ENCODE measurements at regions not wholly inside any gene's neighbourhood (a gene's known extent, or its start where the extent isn't known, plus 50 kb on each side); places are given as distances from the start of the nearest gene placed in this dataset.

DNA sequence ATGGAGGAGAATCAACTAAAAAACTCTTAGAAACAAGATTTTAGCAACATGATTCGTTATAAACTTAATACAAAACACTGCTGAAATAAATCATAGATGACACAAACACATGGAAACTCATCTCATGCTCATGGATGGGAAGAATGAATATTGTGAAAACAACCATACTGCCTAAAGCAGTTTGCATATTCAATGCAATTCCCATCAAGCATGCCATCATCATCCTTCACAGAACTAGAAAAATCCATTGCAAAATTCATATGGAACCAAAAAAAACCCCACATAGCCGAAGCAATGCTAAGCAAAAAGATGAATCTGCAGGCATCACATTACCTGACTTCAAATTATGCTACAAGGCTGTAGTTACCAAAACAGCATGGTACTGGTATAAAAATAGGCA lies 1015.8 kb upstream of the GRIA3 start:
- Histone ChIP-seq H3K27ac (ENCODE audit: low read depth in 1 of 2, low read length in 2 of 2) (no peak overlapping the region), H3K4me1 (ENCODE audit: control insufficient read depth in 4 of 4, insufficient read depth in 4 of 4, low read length in 3 of 4) (no peaks in the 10 kb centered on the region), H3K36me3 (ENCODE audit: control insufficient read depth in 4 of 4, insufficient read depth in 3 of 4, low read depth in 1 of 4, low read length in 3 of 4) (no peaks in the 10 kb centered on the region), H3K27me3 (ENCODE audit: control insufficient read depth in 4 of 4, insufficient read depth in 4 of 4, low read length in 3 of 4) (no peaks in the 10 kb centered on the region), H3K4me3 (ENCODE audit: low read depth in 1 of 3, low read length in 3 of 3) (no peak overlapping the region), H3K9ac (ENCODE audit: low read depth in 1 of 2, low read length in 2 of 2) (no peak overlapping the region), H3K9me3 (ENCODE audit: control insufficient read depth in 4 of 4, low read length in 3 of 4) (peaks cover 0 to 4% (median 0%) of the 10 kb centered on the region in 4 donors)
- TF ChIP-seq SP1 (IDR thresholded peaks at IDR 0.05) (no peak), RAD21 (IDR thresholded peaks at IDR 0.05) (no peak), FOXA2 (IDR thresholded peaks at IDR 0.05) (no peak), GABPA (IDR thresholded peaks at IDR 0.05 in 1 of 2, conservative IDR thresholded peaks at IDR 0.05 in 1 of 2) (no peak), JUND (IDR thresholded peaks at IDR 0.05) (no peak), RXRA (IDR thresholded peaks at IDR 0.05) (no peak), NR2F2 (IDR thresholded peaks at IDR 0.05) (no peak), HNF4A (conservative IDR thresholded peaks at IDR 0.05) (no peak), EGR1 (IDR thresholded peaks at IDR 0.05; ENCODE audit: low read depth in 2 of 2) (no peak), TAF1 (conservative IDR thresholded peaks at IDR 0.05) (no peak), FOXA1 (IDR thresholded peaks at IDR 0.05) (no peak)
- TF ChIP-seq, protein P1, sequence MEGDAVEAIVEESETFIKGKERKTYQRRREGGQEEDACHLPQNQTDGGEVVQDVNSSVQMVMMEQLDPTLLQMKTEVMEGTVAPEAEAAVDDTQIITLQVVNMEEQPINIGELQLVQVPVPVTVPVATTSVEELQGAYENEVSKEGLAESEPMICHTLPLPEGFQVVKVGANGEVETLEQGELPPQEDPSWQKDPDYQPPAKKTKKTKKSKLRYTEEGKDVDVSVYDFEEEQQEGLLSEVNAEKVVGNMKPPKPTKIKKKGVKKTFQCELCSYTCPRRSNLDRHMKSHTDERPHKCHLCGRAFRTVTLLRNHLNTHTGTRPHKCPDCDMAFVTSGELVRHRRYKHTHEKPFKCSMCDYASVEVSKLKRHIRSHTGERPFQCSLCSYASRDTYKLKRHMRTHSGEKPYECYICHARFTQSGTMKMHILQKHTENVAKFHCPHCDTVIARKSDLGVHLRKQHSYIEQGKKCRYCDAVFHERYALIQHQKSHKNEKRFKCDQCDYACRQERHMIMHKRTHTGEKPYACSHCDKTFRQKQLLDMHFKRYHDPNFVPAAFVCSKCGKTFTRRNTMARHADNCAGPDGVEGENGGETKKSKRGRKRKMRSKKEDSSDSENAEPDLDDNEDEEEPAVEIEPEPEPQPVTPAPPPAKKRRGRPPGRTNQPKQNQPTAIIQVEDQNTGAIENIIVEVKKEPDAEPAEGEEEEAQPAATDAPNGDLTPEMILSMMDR (IDR thresholded peaks at IDR 0.05; ENCODE audit: low read depth, low read length, missing input control) = no peak
- TF ChIP-seq, protein P2, sequence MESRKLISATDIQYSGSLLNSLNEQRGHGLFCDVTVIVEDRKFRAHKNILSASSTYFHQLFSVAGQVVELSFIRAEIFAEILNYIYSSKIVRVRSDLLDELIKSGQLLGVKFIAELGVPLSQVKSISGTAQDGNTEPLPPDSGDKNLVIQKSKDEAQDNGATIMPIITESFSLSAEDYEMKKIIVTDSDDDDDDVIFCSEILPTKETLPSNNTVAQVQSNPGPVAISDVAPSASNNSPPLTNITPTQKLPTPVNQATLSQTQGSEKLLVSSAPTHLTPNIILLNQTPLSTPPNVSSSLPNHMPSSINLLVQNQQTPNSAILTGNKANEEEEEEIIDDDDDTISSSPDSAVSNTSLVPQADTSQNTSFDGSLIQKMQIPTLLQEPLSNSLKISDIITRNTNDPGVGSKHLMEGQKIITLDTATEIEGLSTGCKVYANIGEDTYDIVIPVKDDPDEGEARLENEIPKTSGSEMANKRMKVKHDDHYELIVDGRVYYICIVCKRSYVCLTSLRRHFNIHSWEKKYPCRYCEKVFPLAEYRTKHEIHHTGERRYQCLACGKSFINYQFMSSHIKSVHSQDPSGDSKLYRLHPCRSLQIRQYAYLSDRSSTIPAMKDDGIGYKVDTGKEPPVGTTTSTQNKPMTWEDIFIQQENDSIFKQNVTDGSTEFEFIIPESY (IDR thresholded peaks at IDR 0.05) = no peak
- TF ChIP-seq, protein P3, sequence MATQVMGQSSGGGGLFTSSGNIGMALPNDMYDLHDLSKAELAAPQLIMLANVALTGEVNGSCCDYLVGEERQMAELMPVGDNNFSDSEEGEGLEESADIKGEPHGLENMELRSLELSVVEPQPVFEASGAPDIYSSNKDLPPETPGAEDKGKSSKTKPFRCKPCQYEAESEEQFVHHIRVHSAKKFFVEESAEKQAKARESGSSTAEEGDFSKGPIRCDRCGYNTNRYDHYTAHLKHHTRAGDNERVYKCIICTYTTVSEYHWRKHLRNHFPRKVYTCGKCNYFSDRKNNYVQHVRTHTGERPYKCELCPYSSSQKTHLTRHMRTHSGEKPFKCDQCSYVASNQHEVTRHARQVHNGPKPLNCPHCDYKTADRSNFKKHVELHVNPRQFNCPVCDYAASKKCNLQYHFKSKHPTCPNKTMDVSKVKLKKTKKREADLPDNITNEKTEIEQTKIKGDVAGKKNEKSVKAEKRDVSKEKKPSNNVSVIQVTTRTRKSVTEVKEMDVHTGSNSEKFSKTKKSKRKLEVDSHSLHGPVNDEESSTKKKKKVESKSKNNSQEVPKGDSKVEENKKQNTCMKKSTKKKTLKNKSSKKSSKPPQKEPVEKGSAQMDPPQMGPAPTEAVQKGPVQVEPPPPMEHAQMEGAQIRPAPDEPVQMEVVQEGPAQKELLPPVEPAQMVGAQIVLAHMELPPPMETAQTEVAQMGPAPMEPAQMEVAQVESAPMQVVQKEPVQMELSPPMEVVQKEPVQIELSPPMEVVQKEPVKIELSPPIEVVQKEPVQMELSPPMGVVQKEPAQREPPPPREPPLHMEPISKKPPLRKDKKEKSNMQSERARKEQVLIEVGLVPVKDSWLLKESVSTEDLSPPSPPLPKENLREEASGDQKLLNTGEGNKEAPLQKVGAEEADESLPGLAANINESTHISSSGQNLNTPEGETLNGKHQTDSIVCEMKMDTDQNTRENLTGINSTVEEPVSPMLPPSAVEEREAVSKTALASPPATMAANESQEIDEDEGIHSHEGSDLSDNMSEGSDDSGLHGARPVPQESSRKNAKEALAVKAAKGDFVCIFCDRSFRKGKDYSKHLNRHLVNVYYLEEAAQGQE (IDR thresholded peaks at IDR 0.05) = no peak
- TF ChIP-seq, protein P4, sequence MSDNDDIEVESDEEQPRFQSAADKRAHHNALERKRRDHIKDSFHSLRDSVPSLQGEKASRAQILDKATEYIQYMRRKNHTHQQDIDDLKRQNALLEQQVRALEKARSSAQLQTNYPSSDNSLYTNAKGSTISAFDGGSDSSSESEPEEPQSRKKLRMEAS (IDR thresholded peaks at IDR 0.05) = no peak
- no peak for DNase-seq (ENCODE audit: low spot score)
- 44% methylated on average over 2 of the region's 2 CpGs for WGBS

DNA sequence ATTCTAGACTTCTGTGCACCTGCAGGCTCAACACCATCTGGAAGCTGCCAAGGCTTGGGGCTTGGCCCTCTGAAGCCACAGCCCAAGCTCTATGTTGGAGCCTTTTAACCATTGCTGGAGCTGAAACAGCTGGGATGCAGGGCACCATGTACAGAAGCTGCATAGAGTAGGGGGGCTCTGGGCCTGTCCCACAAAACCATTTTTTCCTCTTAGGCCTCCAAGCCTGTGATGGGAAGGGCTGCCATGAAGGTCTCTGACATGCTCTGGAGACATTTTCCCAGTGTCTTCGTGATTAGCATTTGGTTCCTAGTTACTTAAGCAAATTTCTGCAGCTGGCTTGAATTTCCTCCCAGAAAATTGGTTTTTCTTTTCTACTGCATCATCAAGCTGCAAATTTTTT lies 999.3 kb upstream of the GRIA3 start:
- H3K9ac ChIP-seq (ENCODE audit: low read depth in 1 of 2, low read length in 2 of 2) = no peak overlapping the region
- H3K4me3 ChIP-seq (ENCODE audit: low read depth in 1 of 3, low read length in 3 of 3) = no peak overlapping the region
- TF ChIP-seq FOXA1 (IDR thresholded peaks at IDR 0.05) = no peak
- no peak for TF ChIP-seq GABPA (IDR thresholded peaks at IDR 0.05 in 1 of 2, conservative IDR thresholded peaks at IDR 0.05 in 1 of 2)
- TF ChIP-seq, protein P1 (IDR thresholded peaks at IDR 0.05; ENCODE audit: low read depth, low read length, missing input control) = no peak
- no peak for TF ChIP-seq HNF4A (conservative IDR thresholded peaks at IDR 0.05)
- no peak for TF ChIP-seq SP1 (IDR thresholded peaks at IDR 0.05)
- no peak for TF ChIP-seq RXRA (IDR thresholded peaks at IDR 0.05)
- TF ChIP-seq, protein P5, sequence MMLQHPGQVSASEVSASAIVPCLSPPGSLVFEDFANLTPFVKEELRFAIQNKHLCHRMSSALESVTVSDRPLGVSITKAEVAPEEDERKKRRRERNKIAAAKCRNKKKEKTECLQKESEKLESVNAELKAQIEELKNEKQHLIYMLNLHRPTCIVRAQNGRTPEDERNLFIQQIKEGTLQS (IDR thresholded peaks at IDR 0.05) = no peak
- TF ChIP-seq TAF1 (conservative IDR thresholded peaks at IDR 0.05) = no peak
- TF ChIP-seq, protein P2 (IDR thresholded peaks at IDR 0.05) = no peak
- no peak for TF ChIP-seq RAD21 (IDR thresholded peaks at IDR 0.05)
- TF ChIP-seq EGR1 (IDR thresholded peaks at IDR 0.05; ENCODE audit: low read depth in 2 of 2) = no peak
- no peak for TF ChIP-seq HNF4G (IDR thresholded peaks at IDR 0.05)
- no peaks in the 10 kb centered on the region for H3K9me3 ChIP-seq (ENCODE audit: control insufficient read depth in 4 of 4, low read length in 3 of 4)
- H3K27me3 ChIP-seq (ENCODE audit: control insufficient read depth in 4 of 4, insufficient read depth in 4 of 4, low read length in 3 of 4) = no peaks in the 10 kb centered on the region
- H3K27ac ChIP-seq (ENCODE audit: low read depth in 1 of 2, low read length in 2 of 2) = no peak overlapping the region
- H3K4me1 ChIP-seq (ENCODE audit: control insufficient read depth in 4 of 4, insufficient read depth in 4 of 4, low read length in 3 of 4) = no peaks in the 10 kb centered on the region
- H3K36me3 ChIP-seq (ENCODE audit: control insufficient read depth in 4 of 4, insufficient read depth in 3 of 4, low read depth in 1 of 4, low read length in 3 of 4) = no peaks in the 10 kb centered on the region
- DNase-seq (ENCODE audit: low spot score) = no peak
- WGBS = 59% methylated on average over 1 of the region's 1 CpG
